ENCODE measurements at regions not wholly inside any gene's neighbourhood (a gene's known extent, or its start where the extent isn't known, plus 50 kb on each side); places are given as distances from the start of the nearest gene placed in this dataset.

DNA sequence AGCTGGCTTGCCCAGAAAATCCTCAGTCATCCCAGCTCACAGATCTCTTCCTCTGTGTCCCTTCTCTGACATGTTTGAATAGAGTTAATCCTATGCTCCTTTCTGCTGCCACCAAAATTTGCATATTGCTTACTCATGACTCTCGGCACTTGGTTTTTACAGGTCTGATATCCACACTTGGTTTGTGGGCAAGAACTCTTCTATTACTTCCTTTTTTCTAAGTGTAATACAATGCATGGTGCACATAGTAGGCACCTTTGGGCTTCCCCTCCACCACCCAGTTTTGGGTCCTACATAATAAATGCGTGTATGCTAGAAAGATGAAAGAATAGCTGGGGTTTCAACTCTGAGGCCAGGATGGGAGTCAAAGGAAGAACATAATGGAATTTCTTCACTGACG, 69.7 kb upstream of the GRK3 start (continued):
- TF ChIP-seq, protein P1, sequence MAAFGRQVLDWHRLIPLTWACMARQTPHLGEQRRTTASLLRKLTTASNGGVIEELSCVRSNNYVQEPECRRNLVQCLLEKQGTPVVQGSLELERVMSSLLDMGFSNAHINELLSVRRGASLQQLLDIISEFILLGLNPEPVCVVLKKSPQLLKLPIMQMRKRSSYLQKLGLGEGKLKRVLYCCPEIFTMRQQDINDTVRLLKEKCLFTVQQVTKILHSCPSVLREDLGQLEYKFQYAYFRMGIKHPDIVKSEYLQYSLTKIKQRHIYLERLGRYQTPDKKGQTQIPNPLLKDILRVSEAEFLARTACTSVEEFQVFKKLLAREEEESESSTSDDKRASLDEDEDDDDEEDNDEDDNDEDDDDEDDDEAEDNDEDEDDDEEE (CRISPR knock-in tag; IDR thresholded peaks at IDR 0.05), result no peak
- no peak for TF ChIP-seq FOXA3 (CRISPR knock-in tag; IDR thresholded peaks at IDR 0.05)
- no peak for TF ChIP-seq SNRNP70 (IDR thresholded peaks at IDR 0.05; ENCODE audit: low read depth, low read length)
- TF ChIP-seq, protein P2, sequence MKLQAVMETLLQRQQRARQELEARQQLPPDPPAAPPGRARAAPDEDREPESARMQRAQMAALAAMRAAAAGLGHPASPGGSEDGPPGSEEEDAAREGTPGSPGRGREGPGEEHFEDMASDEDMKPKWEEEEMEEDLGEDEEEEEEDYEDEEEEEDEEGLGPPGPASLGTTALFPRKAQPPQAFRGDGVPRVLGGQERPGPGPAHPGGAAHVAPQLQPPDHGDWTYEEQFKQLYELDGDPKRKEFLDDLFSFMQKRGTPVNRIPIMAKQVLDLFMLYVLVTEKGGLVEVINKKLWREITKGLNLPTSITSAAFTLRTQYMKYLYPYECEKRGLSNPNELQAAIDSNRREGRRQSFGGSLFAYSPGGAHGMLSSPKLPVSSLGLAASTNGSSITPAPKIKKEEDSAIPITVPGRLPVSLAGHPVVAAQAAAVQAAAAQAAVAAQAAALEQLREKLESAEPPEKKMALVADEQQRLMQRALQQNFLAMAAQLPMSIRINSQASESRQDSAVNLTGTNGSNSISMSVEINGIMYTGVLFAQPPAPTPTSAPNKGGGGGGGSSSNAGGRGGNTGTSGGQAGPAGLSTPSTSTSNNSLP (IDR thresholded peaks at IDR 0.05; ENCODE audit: low read depth, low read length), result no peak
- TF ChIP-seq, protein P3, sequence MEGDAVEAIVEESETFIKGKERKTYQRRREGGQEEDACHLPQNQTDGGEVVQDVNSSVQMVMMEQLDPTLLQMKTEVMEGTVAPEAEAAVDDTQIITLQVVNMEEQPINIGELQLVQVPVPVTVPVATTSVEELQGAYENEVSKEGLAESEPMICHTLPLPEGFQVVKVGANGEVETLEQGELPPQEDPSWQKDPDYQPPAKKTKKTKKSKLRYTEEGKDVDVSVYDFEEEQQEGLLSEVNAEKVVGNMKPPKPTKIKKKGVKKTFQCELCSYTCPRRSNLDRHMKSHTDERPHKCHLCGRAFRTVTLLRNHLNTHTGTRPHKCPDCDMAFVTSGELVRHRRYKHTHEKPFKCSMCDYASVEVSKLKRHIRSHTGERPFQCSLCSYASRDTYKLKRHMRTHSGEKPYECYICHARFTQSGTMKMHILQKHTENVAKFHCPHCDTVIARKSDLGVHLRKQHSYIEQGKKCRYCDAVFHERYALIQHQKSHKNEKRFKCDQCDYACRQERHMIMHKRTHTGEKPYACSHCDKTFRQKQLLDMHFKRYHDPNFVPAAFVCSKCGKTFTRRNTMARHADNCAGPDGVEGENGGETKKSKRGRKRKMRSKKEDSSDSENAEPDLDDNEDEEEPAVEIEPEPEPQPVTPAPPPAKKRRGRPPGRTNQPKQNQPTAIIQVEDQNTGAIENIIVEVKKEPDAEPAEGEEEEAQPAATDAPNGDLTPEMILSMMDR (CRISPR knock-in tag; IDR thresholded peaks at IDR 0.05), result no peak
- TF ChIP-seq, protein P4, sequence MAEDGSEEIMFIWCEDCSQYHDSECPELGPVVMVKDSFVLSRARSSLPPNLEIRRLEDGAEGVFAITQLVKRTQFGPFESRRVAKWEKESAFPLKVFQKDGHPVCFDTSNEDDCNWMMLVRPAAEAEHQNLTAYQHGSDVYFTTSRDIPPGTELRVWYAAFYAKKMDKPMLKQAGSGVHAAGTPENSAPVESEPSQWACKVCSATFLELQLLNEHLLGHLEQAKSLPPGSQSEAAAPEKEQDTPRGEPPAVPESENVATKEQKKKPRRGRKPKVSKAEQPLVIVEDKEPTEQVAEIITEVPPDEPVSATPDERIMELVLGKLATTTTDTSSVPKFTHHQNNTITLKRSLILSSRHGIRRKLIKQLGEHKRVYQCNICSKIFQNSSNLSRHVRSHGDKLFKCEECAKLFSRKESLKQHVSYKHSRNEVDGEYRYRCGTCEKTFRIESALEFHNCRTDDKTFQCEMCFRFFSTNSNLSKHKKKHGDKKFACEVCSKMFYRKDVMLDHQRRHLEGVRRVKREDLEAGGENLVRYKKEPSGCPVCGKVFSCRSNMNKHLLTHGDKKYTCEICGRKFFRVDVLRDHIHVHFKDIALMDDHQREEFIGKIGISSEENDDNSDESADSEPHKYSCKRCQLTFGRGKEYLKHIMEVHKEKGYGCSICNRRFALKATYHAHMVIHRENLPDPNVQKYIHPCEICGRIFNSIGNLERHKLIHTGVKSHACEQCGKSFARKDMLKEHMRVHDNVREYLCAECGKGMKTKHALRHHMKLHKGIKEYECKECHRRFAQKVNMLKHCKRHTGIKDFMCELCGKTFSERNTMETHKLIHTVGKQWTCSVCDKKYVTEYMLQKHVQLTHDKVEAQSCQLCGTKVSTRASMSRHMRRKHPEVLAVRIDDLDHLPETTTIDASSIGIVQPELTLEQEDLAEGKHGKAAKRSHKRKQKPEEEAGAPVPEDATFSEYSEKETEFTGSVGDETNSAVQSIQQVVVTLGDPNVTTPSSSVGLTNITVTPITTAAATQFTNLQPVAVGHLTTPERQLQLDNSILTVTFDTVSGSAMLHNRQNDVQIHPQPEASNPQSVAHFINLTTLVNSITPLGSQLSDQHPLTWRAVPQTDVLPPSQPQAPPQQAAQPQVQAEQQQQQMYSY (CRISPR knock-in tag; IDR thresholded peaks at IDR 0.05), result no peak
- TF ChIP-seq ZNF652 (CRISPR knock-in tag; IDR thresholded peaks at IDR 0.05; ENCODE audit: borderline replicate concordance, low read depth), result no peak
- TF ChIP-seq, protein P5, sequence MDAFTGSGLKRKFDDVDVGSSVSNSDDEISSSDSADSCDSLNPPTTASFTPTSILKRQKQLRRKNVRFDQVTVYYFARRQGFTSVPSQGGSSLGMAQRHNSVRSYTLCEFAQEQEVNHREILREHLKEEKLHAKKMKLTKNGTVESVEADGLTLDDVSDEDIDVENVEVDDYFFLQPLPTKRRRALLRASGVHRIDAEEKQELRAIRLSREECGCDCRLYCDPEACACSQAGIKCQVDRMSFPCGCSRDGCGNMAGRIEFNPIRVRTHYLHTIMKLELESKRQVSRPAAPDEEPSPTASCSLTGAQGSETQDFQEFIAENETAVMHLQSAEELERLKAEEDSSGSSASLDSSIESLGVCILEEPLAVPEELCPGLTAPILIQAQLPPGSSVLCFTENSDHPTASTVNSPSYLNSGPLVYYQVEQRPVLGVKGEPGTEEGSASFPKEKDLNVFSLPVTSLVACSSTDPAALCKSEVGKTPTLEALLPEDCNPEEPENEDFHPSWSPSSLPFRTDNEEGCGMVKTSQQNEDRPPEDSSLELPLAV (CRISPR knock-in tag; conservative IDR thresholded peaks at IDR 0.05; ENCODE audit: low read depth), result no peak
- TF ChIP-seq, protein P6, sequence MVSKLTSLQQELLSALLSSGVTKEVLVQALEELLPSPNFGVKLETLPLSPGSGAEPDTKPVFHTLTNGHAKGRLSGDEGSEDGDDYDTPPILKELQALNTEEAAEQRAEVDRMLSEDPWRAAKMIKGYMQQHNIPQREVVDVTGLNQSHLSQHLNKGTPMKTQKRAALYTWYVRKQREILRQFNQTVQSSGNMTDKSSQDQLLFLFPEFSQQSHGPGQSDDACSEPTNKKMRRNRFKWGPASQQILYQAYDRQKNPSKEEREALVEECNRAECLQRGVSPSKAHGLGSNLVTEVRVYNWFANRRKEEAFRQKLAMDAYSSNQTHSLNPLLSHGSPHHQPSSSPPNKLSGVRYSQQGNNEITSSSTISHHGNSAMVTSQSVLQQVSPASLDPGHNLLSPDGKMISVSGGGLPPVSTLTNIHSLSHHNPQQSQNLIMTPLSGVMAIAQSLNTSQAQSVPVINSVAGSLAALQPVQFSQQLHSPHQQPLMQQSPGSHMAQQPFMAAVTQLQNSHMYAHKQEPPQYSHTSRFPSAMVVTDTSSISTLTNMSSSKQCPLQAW (CRISPR knock-in tag; IDR thresholded peaks at IDR 0.05), result no peak
- TF ChIP-seq ATRX (CRISPR knock-in tag; IDR thresholded peaks at IDR 0.05; ENCODE audit: borderline replicate concordance), result no peak
- no peak for TF ChIP-seq PRMT3 (CRISPR knock-in tag; IDR thresholded peaks at IDR 0.05; ENCODE audit: borderline replicate concordance, low read depth)
- TF ChIP-seq SP140L (CRISPR knock-in tag; IDR thresholded peaks at IDR 0.05; ENCODE audit: borderline replicate concordance), result no peak

Measured in HepG2 (cell line).